Urinary bladder (tissue), 3 donors: ENCODE measurements at regions not wholly inside any gene's neighbourhood (a gene's known extent, or its start where the extent isn't known, plus 50 kb on each side); places are given as distances from the start of the nearest gene placed in this dataset.

Experiments
- DNase-seq: peaks from one replicate; pipeline ENCODE4 v3.0.0-alpha.2; 2015; ENCODE audit errors: extremely low spot score
- H3K27ac ChIP-seq: one replicate; pipeline ENCODE4 v1.5.1; 2013; ENCODE audit warnings: low read depth, mild to moderate bottlenecking, moderate library complexity
- H3K36me3 ChIP-seq: one replicate; pipeline ENCODE4 v1.6.1; 2013; ENCODE audit warnings: mild to moderate bottlenecking, moderate library complexity; ENCODE audit not compliant: insufficient read depth
- H3K4me1 ChIP-seq: one replicate; pipeline ENCODE4 v1.6.1; 2013; ENCODE audit warnings: mild to moderate bottlenecking, moderate library complexity; ENCODE audit not compliant: insufficient read depth
- H3K4me3 ChIP-seq: one replicate; pipeline ENCODE4 v1.5.1; 2013; ENCODE audit warnings: low read depth, low read length
- WGBS: extraction: QIAGEN DNeasy Blood & Tissue Kit; methylation state at CpG from one replicate; pipeline ENCODE4 v1.1.7; 2013; 5-methylcytosine and 5-hydroxymethylcytosine counted together
- donor health status: healthy with polysubstance abuse.
- donor health status: healthy.

GRCh38 chr4:133903029-133903428, 298.6 kb downstream of the PABPC4L start:
- Histone ChIP-seq H3K36me3 (no peaks in the 10 kb centered on the region), H3K27ac (no peak overlapping the region), H3K4me3 (no peak overlapping the region), H3K4me1 (no peaks in the 10 kb centered on the region)
- DNase-seq = no peak

- WGBS = 92% methylated on average over 1 of the region's 1 CpG
- no peak for DNase-seq
- H3K36me3 ChIP-seq = no peaks in the 10 kb centered on the region
- H3K27ac ChIP-seq = no peak overlapping the region
- H3K4me1 ChIP-seq = no peaks in the 10 kb centered on the region
- no peak overlapping the region for H3K4me3 ChIP-seq
These were observed 310.6 kb downstream of the PABPC4L start for GRCh38 chr4:133891011-133891410.

GRCh38 chr4:133887723-133888122, 313.9 kb downstream of the PABPC4L start:
- Histone ChIP-seq H3K4me1 (no peaks in the 10 kb centered on the region), H3K4me3 (no peak overlapping the region), H3K27ac (no peak overlapping the region), H3K36me3 (no peaks in the 10 kb centered on the region)
- DNase-seq = no peak
- 70% methylated on average over 4 of the region's 4 CpGs for WGBS

GRCh38 chr4:133869486-133869885, 332.1 kb downstream of the PABPC4L start:
- Histone ChIP-seq H3K4me1 (no peaks in the 10 kb centered on the region), H3K36me3 (no peaks in the 10 kb centered on the region), H3K4me3 (no peak overlapping the region), H3K27ac (no peak overlapping the region)
- WGBS = 84% methylated on average over 3 of the region's 3 CpGs
- DNase-seq = no peak

- no peaks in the 10 kb centered on the region for H3K36me3 ChIP-seq
- 89% methylated on average over 4 of the region's 4 CpGs for WGBS
- H3K4me3 ChIP-seq = no peak overlapping the region
- no peak for DNase-seq
- H3K27ac ChIP-seq = no peak overlapping the region
- no peaks in the 10 kb centered on the region for H3K4me1 ChIP-seq
These were observed 332.7 kb downstream of the PABPC4L start for GRCh38 chr4:133868856-133869255.

GRCh38 chr4:133866328-133866699, 335.3 kb downstream of the PABPC4L start:
- no peak overlapping the region for H3K27ac ChIP-seq
- DNase-seq = no peak
- no peak overlapping the region for H3K4me3 ChIP-seq
- WGBS = 67% methylated on average over 2 of the region's 2 CpGs
- no peaks in the 10 kb centered on the region for H3K4me1 ChIP-seq
- no peaks in the 10 kb centered on the region for H3K36me3 ChIP-seq

- no peak overlapping the region for H3K4me3 ChIP-seq
- no peak for DNase-seq
- H3K4me1 ChIP-seq = no peaks in the 10 kb centered on the region
- 46% methylated on average over 1 of the region's 1 CpG for WGBS
- no peak overlapping the region for H3K27ac ChIP-seq
- no peaks in the 10 kb centered on the region for H3K36me3 ChIP-seq
These were observed 335.8 kb downstream of the PABPC4L start for GRCh38 chr4:133865612-133866327.

- WGBS = 96% methylated on average over 3 of the region's 3 CpGs
- H3K36me3 ChIP-seq = no peaks in the 10 kb centered on the region
- no peak for DNase-seq
- H3K27ac ChIP-seq = no peak overlapping the region
- no peak overlapping the region for H3K4me3 ChIP-seq
- no peaks in the 10 kb centered on the region for H3K4me1 ChIP-seq
These were observed 338.4 kb downstream of the PABPC4L start for GRCh38 chr4:133863153-133863552.

- Histone ChIP-seq H3K4me1 (no peaks in the 10 kb centered on the region), H3K4me3 (no peak overlapping the region), H3K27ac (no peak overlapping the region), H3K36me3 (no peaks in the 10 kb centered on the region)
- DNase-seq = no peak
These were observed 344.7 kb downstream of the PABPC4L start for GRCh38 chr4:133856731-133857355.

GRCh38 chr4:133855001-133855400, 346.6 kb downstream of the PABPC4L start:
- H3K36me3 ChIP-seq = no peaks in the 10 kb centered on the region
- 86% methylated on average over 4 of the region's 4 CpGs for WGBS
- H3K27ac ChIP-seq = no peak overlapping the region
- no peak overlapping the region for H3K4me3 ChIP-seq
- no peaks in the 10 kb centered on the region for H3K4me1 ChIP-seq
- no peak for DNase-seq

GRCh38 chr4:133839326-133839725, 362.3 kb downstream of the PABPC4L start:
- no peak for DNase-seq

GRCh38 chr4:133823177-133823576, 378.4 kb downstream of the PABPC4L start:
- H3K27ac ChIP-seq = no peak overlapping the region
- DNase-seq = no peak
- no peaks in the 10 kb centered on the region for H3K36me3 ChIP-seq
- WGBS = 83% methylated on average over 3 of the region's 3 CpGs
- H3K4me1 ChIP-seq = no peaks in the 10 kb centered on the region
- no peak overlapping the region for H3K4me3 ChIP-seq

More at GRCh38 chr4:133839326-133839725, 362.3 kb downstream of the PABPC4L start:
- H3K27ac ChIP-seq = no peak overlapping the region
- no peaks in the 10 kb centered on the region for H3K4me1 ChIP-seq
- H3K36me3 ChIP-seq = no peaks in the 10 kb centered on the region
- no peak overlapping the region for H3K4me3 ChIP-seq

- WGBS = 82% methylated on average over 2 of the region's 2 CpGs
- no peaks in the 10 kb centered on the region for H3K4me1 ChIP-seq
These were observed 388.6 kb downstream of the PABPC4L start for GRCh38 chr4:133812954-133813353.

GRCh38 chr4:133812236-133812635, 389.4 kb downstream of the PABPC4L start:
- no peak for DNase-seq

More at GRCh38 chr4:133812954-133813353, 388.6 kb downstream of the PABPC4L start:
- DNase-seq = no peak
- Histone ChIP-seq H3K4me3 (no peak overlapping the region), H3K27ac (no peak overlapping the region), H3K36me3 (no peaks in the 10 kb centered on the region)

More at GRCh38 chr4:133812236-133812635, 389.4 kb downstream of the PABPC4L start:
- no peak overlapping the region for H3K27ac ChIP-seq
- H3K4me1 ChIP-seq = no peaks in the 10 kb centered on the region
- H3K36me3 ChIP-seq = no peaks in the 10 kb centered on the region
- no peak overlapping the region for H3K4me3 ChIP-seq
